Suprapubic skin (tissue), 4 donors: ENCODE measurements at regions not wholly inside any gene's neighbourhood (a gene's known extent, or its start where the extent isn't known, plus 50 kb on each side); places are given as distances from the start of the nearest gene placed in this dataset.

Experiments used
- DNase-seq, 2 donors: peaks; one replicate each; pipeline ENCODE4 v3.0.0-alpha.2; 2019; ENCODE audit warnings: low spot score in 2 of 2
- H3K27ac ChIP-seq: fragments of 200-600 bp; sonication (generic); one replicate; pipeline ENCODE4 v1.5.1; 2019
- H3K27me3 ChIP-seq: fragments of 200-600 bp; sonication (generic); one replicate; pipeline ENCODE4 v1.5.1; 2019
- H3K36me3 ChIP-seq: fragments of 200-600 bp; sonication (generic); one replicate; pipeline ENCODE4 v1.5.1; 2019
- H3K4me1 ChIP-seq: fragments of 200-600 bp; sonication (generic); one replicate; pipeline ENCODE4 v1.5.1; 2019
- H3K4me3 ChIP-seq: fragments of 200-600 bp; sonication (generic); one replicate; pipeline ENCODE4 v1.5.1; 2019; ENCODE audit warnings: mild to moderate bottlenecking
- H3K9me3 ChIP-seq: fragments of 200-600 bp; sonication (generic); one replicate; pipeline ENCODE4 v1.5.1; 2019
- EP300 ChIP-seq: sonication (generic); formaldehyde crosslinking; IDR thresholded peaks from one replicate; pipeline ENCODE4 v1.6.1; 2017; ENCODE audit warnings: antibody characterized with exemption
- POLR2A ChIP-seq, 2 donors: fragments of 450-650 bp; IDR thresholded peaks; one replicate each; pipeline ENCODE4 v1.6.1; 2017; ENCODE audit warnings: antibody characterized with exemption in 2 of 2, mild to moderate bottlenecking in 2 of 2, moderate library complexity in 2 of 2
- POLR2AphosphoS5 ChIP-seq, 3 donors: sonication (generic); formaldehyde crosslinking; IDR thresholded peaks; one replicate each; pipeline ENCODE4 v1.6.1; 2017; ENCODE audit warnings: antibody characterized with exemption in 3 of 3
- WGBS: methylation state at CpG from one replicate; pipeline ENCODE4 v1.1.5; 2018; 5-methylcytosine and 5-hydroxymethylcytosine counted together
- TF ChIP-seq, protein P1 (sequence below), 2 donors: fragments of 200-600 bp in 1 of 2; fragments of 450-650 bp in 1 of 2; sonication (generic) in 1 of 2; IDR thresholded peaks; one replicate each; pipeline ENCODE4 v1.5.1; 2016 to 2019; ENCODE audit warnings: antibody characterized with exemption in 2 of 2, mild to moderate bottlenecking in 1 of 2, moderate library complexity in 1 of 2

DNA sequence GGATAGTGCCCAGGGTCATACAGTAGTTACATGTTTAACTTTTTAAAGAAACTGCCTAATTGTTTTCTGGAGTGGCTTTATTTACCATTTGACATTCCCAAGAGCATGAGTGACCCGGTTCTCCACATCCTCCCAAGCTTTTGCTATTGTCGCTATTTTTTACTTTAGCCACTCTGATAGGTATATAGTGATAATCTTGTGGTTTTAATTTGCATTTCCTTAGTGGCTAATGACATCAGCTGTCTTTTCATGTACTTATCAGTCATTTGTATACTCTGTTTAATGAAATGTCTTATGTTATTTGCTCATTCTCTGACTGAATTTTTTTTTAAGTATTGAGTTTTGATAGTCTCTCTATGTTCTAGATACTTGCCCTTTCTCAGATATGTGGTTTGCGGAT, 109.7 kb upstream of the HS6ST1 start:
- TF ChIP-seq, protein P1, sequence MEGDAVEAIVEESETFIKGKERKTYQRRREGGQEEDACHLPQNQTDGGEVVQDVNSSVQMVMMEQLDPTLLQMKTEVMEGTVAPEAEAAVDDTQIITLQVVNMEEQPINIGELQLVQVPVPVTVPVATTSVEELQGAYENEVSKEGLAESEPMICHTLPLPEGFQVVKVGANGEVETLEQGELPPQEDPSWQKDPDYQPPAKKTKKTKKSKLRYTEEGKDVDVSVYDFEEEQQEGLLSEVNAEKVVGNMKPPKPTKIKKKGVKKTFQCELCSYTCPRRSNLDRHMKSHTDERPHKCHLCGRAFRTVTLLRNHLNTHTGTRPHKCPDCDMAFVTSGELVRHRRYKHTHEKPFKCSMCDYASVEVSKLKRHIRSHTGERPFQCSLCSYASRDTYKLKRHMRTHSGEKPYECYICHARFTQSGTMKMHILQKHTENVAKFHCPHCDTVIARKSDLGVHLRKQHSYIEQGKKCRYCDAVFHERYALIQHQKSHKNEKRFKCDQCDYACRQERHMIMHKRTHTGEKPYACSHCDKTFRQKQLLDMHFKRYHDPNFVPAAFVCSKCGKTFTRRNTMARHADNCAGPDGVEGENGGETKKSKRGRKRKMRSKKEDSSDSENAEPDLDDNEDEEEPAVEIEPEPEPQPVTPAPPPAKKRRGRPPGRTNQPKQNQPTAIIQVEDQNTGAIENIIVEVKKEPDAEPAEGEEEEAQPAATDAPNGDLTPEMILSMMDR (IDR thresholded peaks at IDR 0.05), result no peak
- TF ChIP-seq POLR2A (IDR thresholded peaks at IDR 0.05), result no peak
- TF ChIP-seq POLR2AphosphoS5 (IDR thresholded peaks at IDR 0.05), result no peak
- no peak for TF ChIP-seq EP300
- H3K27ac ChIP-seq, result no peak overlapping the region

DNA sequence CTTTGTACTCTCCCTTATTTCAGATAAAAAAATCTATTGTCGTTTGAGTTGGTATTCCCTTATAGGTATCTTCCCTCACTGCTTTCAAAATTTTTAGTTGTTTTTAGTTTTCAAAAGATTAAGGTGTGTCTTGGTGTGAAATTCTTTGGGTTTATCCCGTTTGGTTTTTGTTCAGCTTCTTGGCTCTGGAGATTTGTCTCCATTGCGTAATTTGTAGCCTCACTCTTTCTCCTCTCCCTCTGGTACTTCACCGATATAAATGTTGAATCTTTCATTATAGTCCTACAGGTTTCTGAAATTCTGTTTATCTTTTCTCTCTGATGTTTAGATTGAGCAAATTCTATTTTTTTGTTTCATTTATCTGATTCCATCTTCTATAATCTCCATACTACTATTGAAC, 113.8 kb upstream of the HS6ST1 start:
- 71% methylated on average over 4 of the region's 4 CpGs for WGBS
- no peaks in the 10 kb centered on the region for H3K27me3 ChIP-seq
- H3K36me3 ChIP-seq, result no peaks in the 10 kb centered on the region
- no peak overlapping the region for H3K4me3 ChIP-seq
- H3K4me1 ChIP-seq, result peaks cover 9% of the 10 kb centered on the region
- TF ChIP-seq POLR2AphosphoS5 (IDR thresholded peaks at IDR 0.05) (no peak), POLR2A (IDR thresholded peaks at IDR 0.05) (no peak), EP300 (no peak)
- TF ChIP-seq, protein P1 (IDR thresholded peaks at IDR 0.05), result no peak
- no peak overlapping the region for H3K27ac ChIP-seq
- DNase-seq, result no peak
- no peaks in the 10 kb centered on the region for H3K9me3 ChIP-seq

More for the DNA sequence above, 109.7 kb upstream of the HS6ST1 start:
- peaks cover 10% of the 10 kb centered on the region for H3K4me1 ChIP-seq
- H3K9me3 ChIP-seq, result no peaks in the 10 kb centered on the region
- 87% methylated on average over 3 of the region's 3 CpGs for WGBS
- H3K36me3 ChIP-seq, result no peaks in the 10 kb centered on the region
- DNase-seq, result no peak
- H3K27me3 ChIP-seq, result no peaks in the 10 kb centered on the region
- no peak overlapping the region for H3K4me3 ChIP-seq

DNA sequence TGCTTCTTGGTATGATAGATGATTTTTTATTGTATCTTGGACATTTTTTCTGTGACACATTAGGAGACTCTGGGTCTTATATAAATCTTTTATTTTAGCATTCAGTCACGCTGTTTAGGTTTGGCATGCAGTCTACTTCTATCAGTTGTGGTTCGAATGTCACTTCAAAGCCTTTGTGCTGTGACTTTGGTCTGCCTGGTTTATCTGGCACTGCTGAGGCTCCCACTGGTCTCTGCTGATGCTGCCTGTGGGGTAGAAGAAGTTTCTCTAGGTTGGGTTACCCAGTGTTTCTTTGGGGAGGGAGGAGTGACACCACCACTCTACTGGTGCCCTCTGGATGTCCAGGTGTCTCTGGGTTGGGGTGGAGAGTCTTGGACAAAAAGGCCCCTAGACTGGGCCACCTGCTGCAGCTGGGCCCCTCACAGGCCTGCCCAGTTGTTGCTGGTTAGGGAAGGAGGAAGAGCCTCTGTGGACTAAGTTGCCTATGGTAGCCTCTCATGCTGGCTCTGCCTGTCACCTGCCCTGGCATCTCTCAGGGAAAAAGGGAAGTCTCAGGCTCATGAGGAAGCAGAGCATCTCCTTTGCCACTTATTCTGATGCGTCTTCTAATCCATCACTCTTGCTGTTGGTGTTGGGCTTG, 115.4 kb upstream of the HS6ST1 start:
- WGBS, result 77% methylated on average over 2 of the region's 3 CpGs
- Histone ChIP-seq H3K4me3 (no peak overlapping the region), H3K9me3 (no peaks in the 10 kb centered on the region), H3K36me3 (no peaks in the 10 kb centered on the region), H3K27me3 (no peaks in the 10 kb centered on the region), H3K27ac (no peak overlapping the region), H3K4me1 (peaks cover 9% of the 10 kb centered on the region)
- TF ChIP-seq, protein P1 (IDR thresholded peaks at IDR 0.05), result no peak
- TF ChIP-seq POLR2A (IDR thresholded peaks at IDR 0.05), result no peak
- no peak for TF ChIP-seq POLR2AphosphoS5 (IDR thresholded peaks at IDR 0.05)
- TF ChIP-seq EP300, result no peak
- peak; percentile 23 to 26 for DNase-seq

DNA sequence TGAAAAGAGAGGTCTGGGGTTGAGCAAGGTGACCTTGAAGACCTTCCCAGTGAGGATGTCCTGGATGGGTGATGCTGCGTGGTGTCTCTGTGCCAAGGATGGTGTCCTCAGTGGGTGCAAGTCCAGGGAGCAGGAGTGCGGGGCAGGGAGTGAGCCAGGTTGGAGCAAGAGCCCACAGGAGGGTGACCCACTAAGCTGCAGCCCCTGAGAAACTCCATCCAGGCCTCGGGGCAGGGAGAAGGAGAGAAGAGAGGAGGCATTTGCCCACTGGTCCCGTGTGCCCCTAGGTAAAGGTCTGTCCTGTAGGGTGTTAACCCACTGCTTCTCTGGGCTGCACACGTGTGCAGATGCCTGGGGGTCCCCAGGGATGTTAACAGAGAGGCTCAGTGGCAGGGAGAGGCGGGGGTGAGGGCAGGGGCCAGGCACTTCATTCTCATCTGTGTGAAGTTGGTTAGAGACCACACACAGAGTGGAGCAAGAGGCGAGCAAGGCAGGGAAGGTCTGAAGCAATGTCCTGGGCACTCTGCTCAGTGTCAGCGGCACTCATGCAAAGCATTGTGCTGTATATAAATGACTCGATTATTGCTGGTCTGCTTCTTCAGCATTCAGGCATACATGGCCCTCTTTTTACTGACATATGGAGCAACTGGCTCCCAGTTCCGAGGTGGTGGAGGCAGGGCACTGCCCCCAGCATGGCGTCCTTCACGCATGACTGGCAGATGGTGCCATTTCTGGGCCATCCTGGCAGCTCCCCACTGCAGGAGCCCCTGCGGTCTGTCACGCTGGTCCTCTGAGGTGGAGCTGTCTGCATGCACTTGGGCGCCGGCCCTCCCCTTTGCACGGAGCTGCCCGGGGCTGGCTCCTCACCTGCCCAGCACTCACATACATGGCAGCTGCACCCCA, 117.2 kb upstream of the HS6ST1 start:
- TF ChIP-seq EP300 (no peak), POLR2AphosphoS5 (IDR thresholded peaks at IDR 0.05) (no peak)
- Histone ChIP-seq H3K27ac (no peak overlapping the region), H3K4me3 (no peak overlapping the region), H3K9me3 (no peaks in the 10 kb centered on the region), H3K4me1 (peaks cover 12% of the 10 kb centered on the region), H3K27me3 (no peaks in the 10 kb centered on the region), H3K36me3 (no peaks in the 10 kb centered on the region)
- 77% methylated on average over 13 of the region's 18 CpGs for WGBS
- DNase-seq, result peak; percentile 49 to 59

DNA sequence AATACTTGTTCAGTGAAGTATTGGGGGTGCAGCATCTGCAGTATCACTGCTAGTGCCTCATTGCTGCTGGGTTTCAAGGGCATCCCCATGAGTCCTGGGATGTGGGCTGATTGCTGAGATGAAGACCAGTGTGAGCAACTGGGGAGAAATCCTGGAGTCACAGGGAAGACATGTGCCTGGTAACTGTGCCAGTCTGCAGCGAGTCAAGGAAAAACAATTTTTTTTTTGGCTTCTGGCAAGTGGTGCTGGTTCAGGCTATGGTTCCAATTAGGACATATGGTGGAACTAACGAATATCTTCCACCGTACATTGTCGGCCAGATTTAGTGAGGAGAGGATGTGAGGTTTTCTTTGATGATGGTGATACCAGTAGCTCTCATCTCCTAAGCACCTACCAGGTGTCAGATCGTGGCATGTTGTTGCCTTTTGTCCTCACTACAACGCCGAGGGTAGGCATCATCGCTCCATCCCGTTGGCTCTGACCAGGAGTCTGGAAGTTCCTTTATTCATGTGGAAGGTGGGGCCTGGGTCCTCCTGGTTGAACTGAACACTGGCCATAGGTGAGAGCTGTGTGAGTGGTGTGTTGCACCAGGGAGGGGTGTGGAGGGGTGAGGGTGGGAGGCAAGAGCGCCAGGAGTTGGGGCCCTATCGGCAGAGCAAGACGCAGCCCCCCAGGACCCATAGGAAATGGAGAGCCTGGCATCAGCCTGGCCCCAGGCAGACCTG, 118.0 kb upstream of the HS6ST1 start:
- H3K27me3 ChIP-seq, result no peaks in the 10 kb centered on the region
- no peaks in the 10 kb centered on the region for H3K36me3 ChIP-seq
- TF ChIP-seq, protein P1 (IDR thresholded peaks at IDR 0.05), result no peak
- TF ChIP-seq POLR2AphosphoS5 (IDR thresholded peaks at IDR 0.05) (no peak), POLR2A (IDR thresholded peaks at IDR 0.05) (no peak), EP300 (no peak)
- no peak overlapping the region for H3K4me3 ChIP-seq
- WGBS, result 83% methylated on average over 11 of the region's 12 CpGs
- H3K27ac ChIP-seq, result no peak overlapping the region
- H3K9me3 ChIP-seq, result no peaks in the 10 kb centered on the region
- H3K4me1 ChIP-seq, result peaks cover 17% of the 10 kb centered on the region
- DNase-seq, result peak; percentile 9 to 54
